ENCODE measurements at regions not wholly inside any gene's neighbourhood (a gene's known extent, or its start where the extent isn't known, plus 50 kb on each side); places are given as distances from the start of the nearest gene placed in this dataset.

- TF ChIP-seq, protein P1, sequence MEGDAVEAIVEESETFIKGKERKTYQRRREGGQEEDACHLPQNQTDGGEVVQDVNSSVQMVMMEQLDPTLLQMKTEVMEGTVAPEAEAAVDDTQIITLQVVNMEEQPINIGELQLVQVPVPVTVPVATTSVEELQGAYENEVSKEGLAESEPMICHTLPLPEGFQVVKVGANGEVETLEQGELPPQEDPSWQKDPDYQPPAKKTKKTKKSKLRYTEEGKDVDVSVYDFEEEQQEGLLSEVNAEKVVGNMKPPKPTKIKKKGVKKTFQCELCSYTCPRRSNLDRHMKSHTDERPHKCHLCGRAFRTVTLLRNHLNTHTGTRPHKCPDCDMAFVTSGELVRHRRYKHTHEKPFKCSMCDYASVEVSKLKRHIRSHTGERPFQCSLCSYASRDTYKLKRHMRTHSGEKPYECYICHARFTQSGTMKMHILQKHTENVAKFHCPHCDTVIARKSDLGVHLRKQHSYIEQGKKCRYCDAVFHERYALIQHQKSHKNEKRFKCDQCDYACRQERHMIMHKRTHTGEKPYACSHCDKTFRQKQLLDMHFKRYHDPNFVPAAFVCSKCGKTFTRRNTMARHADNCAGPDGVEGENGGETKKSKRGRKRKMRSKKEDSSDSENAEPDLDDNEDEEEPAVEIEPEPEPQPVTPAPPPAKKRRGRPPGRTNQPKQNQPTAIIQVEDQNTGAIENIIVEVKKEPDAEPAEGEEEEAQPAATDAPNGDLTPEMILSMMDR (conservative IDR thresholded peaks at IDR 0.05 in 1 of 2, IDR thresholded peaks at IDR 0.05 in 1 of 2; ENCODE audit: extremely low read depth in 1 of 2, insufficient read depth in 1 of 2, low read depth in 1 of 2, low read length in 2 of 2) = no peak
- no peak for TF ChIP-seq EZH2 (IDR thresholded peaks at IDR 0.05; ENCODE audit: borderline replicate concordance, low read length)
Observed at GRCh38 chr9:90035471-90035870, 430.7 kb downstream of the GADD45G start.

All from mammary epithelial cell (primary cell).